HG02840 (cell line): ENCODE measurements at regions not wholly inside any gene's neighbourhood (a gene's known extent, or its start where the extent isn't known, plus 50 kb on each side); places are given as distances from the start of the nearest gene placed in this dataset.

Source experiments
- ATAC-seq: cut with Tn5 transposase; IDR thresholded peaks from one replicate; pipeline ENCODE4 v1.9.1; 2021; ENCODE audit warnings: mild to moderate bottlenecking, moderate library complexity, moderate number of reproducible peaks; ENCODE audit not compliant: unreplicated experiment, low FRiP score

- ATAC-seq: no peak
Observed at GRCh38 chr4:188511431-188511830, 372.2 kb downstream of the TRIML1 start.

- ATAC-seq: no peak
Observed at GRCh38 chr4:188532751-188533150, 393.5 kb downstream of the TRIML1 start.

- no peak for ATAC-seq
Observed at GRCh38 chr4:188534297-188534696, 395.1 kb downstream of the TRIML1 start.

- no peak for ATAC-seq
Observed at GRCh38 chr4:188534917-188535316, 395.7 kb downstream of the TRIML1 start.

GRCh38 chr4:188536826-188537225 is 397.6 kb downstream of the TRIML1 start:
- no peak for ATAC-seq

GRCh38 chr4:188550296-188550695 is 411.1 kb downstream of the TRIML1 start:
- ATAC-seq: no peak

- no peak for ATAC-seq
Observed at GRCh38 chr4:188551156-188551555, 411.9 kb downstream of the TRIML1 start.

- no peak for ATAC-seq
Observed at GRCh38 chr4:188552741-188553275, 413.6 kb downstream of the TRIML1 start.

- ATAC-seq: no peak
Observed at GRCh38 chr4:188554413-188554812, 415.2 kb downstream of the TRIML1 start.

GRCh38 chr4:188573104-188573503 is 433.9 kb downstream of the TRIML1 start:
- ATAC-seq: no peak

- ATAC-seq: no peak
Observed at GRCh38 chr4:188578657-188579056, 439.4 kb downstream of the TRIML1 start.

GRCh38 chr4:188596021-188596420 is 456.8 kb downstream of the TRIML1 start:
- ATAC-seq: no peak

GRCh38 chr4:188603646-188604045 is 464.4 kb downstream of the TRIML1 start:
- no peak for ATAC-seq

- no peak for ATAC-seq
Observed at GRCh38 chr4:188606635-188607034, 467.4 kb downstream of the TRIML1 start.

- ATAC-seq: no peak
Observed at GRCh38 chr4:188611143-188611542, 471.9 kb downstream of the TRIML1 start.

GRCh38 chr4:188612659-188613058 is 473.4 kb downstream of the TRIML1 start:
- ATAC-seq: no peak

GRCh38 chr4:188613976-188614375 is 474.7 kb downstream of the TRIML1 start:
- ATAC-seq: no peak

- ATAC-seq: no peak
Observed at GRCh38 chr4:188619456-188620149, 480.4 kb downstream of the TRIML1 start.

GRCh38 chr4:188620608-188621007 is 481.4 kb downstream of the TRIML1 start:
- ATAC-seq: no peak

- no peak for ATAC-seq
Observed at GRCh38 chr4:188623314-188623854, 484.1 kb downstream of the TRIML1 start.

GRCh38 chr4:188624370-188624769 is 485.1 kb downstream of the TRIML1 start:
- no peak for ATAC-seq

- ATAC-seq: no peak
Observed at GRCh38 chr4:188627892-188628291, 488.7 kb downstream of the TRIML1 start.
